Rectal smooth muscle tissue (tissue), 1 donor: ENCODE measurements at regions not wholly inside any gene's neighbourhood (a gene's known extent, or its start where the extent isn't known, plus 50 kb on each side); places are given as distances from the start of the nearest gene placed in this dataset.

ENCODE experiments used
- H3K27ac ChIP-seq: one replicate; pipeline ENCODE4 v1.7.0; 2013; ENCODE audit warnings: low read depth, low read length, inconsistent platforms
- H3K27me3 ChIP-seq: one replicate; pipeline ENCODE4 v1.7.0; 2013; ENCODE audit warnings: low read length; ENCODE audit not compliant: control insufficient read depth, insufficient read depth
- H3K36me3 ChIP-seq: one replicate; pipeline ENCODE4 v1.7.0; 2013; ENCODE audit warnings: low read length; ENCODE audit not compliant: control insufficient read depth, insufficient read depth
- H3K4me1 ChIP-seq: one replicate; pipeline ENCODE4 v1.7.0; 2013; ENCODE audit warnings: low read length; ENCODE audit not compliant: control insufficient read depth, insufficient read depth
- H3K4me3 ChIP-seq: one replicate; pipeline ENCODE4 v1.7.0; 2013; ENCODE audit warnings: low read length
- H3K9ac ChIP-seq: one replicate; pipeline ENCODE4 v1.7.0; 2013; ENCODE audit warnings: low read length

DNA sequence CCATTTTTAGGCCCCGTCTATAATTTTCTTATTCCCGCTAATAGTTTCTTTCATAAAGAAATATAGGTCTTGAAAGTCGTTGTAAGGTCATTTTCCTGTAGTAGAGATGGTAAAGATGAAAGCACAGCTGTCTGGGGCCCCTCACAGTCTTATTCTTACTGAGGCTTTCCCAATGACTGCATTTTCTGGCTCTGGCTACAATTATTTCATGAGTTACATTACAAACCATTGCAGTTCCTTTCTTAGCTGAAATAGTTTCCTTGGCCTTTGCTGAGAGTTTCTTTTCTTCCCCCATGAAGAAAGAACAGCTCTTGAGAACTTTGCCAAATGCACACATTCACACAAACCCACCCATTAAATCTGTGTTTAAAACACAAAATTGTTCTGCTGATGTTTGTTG is 113.0 kb downstream of the DYRK2 start:
- Histone ChIP-seq H3K36me3 (no peaks in the 10 kb centered on the region), H3K4me3 (no peak overlapping the region), H3K4me1 (no peaks in the 10 kb centered on the region), H3K27ac (no peak overlapping the region), H3K27me3 (no peaks in the 10 kb centered on the region), H3K9ac (no peak overlapping the region)

DNA sequence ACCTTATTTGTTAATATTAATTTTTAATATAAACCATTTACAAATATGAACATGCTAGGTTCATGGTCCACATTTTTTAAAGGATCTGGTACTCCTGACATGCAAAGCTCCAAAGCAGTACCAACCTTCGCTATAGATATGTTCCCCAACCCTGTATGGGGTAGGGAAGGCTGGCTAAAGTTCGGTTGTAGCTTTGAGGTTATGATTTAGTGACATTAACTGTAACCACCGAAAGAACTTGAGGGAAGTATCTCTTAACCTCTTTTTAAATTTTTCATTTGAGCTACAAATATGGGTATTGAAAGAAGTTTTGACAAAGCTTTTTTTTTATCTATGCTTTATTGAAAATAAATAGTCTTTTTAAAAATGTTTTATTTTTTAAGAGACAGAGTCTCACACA is 115.5 kb downstream of the DYRK2 start:
- H3K27ac ChIP-seq = no peak overlapping the region
- no peaks in the 10 kb centered on the region for H3K4me1 ChIP-seq
- H3K27me3 ChIP-seq = no peaks in the 10 kb centered on the region
- no peak overlapping the region for H3K4me3 ChIP-seq
- H3K9ac ChIP-seq = no peak overlapping the region
- no peaks in the 10 kb centered on the region for H3K36me3 ChIP-seq

DNA sequence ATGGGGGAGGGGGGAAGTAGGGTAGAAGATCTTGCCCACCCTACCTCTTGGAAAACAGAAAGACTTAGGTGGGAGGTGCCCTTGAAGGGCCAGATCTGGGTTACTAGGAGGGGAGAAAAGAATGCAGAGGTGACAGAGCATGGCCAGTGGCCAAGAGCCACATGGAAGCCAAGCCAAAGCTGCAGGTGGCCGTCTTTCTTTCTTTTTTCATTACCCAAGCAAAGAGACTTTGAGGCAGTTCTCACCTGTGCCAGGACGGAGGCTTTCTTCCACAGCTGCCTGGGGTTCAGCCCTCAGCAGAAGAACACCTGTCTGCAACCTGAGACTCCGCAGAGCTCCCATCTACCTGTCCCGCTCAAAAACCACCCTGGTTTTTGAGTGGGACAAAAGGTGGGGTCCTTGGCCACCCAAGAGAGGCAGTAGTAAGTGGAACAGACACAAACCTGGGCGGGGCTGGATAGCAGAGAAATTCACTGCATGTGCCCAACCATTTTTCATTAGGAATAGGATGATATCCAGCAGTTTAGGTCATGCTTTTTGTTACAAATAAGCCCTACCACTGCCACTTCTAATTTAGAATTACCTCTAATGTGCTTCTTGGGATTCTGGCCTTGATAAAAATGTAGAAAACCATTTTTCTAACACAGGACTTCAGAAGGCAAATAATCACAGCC is 116.5 kb downstream of the DYRK2 start:
- Histone ChIP-seq H3K9ac (no peak overlapping the region), H3K4me3 (no peak overlapping the region), H3K36me3 (no peaks in the 10 kb centered on the region), H3K27ac (no peak overlapping the region), H3K27me3 (no peaks in the 10 kb centered on the region), H3K4me1 (no peaks in the 10 kb centered on the region)

DNA sequence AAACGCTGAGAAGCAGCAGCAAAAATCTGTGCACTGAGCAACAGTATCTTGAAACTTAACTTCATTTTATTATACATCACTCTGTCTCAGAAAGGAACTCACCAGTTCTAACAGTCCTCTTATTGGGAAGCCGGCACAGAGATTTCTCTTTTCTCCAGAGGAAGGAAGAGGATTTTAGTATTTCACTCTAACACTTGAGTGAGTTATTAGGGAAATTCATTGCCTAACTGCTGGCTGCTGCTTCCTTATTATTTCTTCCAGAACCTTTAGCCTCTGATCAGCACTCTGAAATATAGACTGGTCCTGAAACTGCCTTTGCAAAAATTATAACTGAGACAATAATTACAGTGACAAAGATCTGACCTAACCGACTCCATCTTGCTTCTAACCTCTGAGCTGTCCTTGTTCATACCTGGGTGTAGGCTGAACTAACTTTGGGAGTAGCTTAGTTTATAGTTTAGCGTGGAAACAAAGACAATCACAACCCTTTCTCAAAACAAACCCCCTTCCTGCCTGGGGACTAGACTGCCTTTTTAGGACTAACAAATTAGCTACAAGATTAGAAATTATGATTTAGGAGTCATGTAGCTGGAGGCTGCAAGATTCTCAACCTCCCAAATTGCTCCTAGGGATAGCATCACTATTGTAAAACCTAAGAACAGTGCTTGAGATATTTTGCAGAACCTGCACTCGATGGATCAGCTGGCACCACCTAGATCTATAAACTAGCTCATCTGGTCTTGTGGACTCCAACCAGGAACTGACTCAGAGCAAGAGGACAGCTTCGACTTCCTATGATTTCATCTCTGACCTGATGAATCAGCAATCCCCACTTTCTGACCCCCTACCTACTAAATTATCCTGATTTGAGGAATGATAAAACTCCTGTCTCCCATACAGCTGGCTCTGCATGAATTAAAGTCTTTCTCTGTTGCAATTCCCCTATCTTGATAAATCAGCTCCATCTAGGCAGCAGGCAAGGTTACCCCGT is 117.5 kb downstream of the DYRK2 start:
- Histone ChIP-seq H3K4me3 (no peak overlapping the region), H3K36me3 (no peaks in the 10 kb centered on the region), H3K27ac (no peak overlapping the region), H3K4me1 (no peaks in the 10 kb centered on the region), H3K27me3 (no peaks in the 10 kb centered on the region), H3K9ac (no peak overlapping the region)

DNA sequence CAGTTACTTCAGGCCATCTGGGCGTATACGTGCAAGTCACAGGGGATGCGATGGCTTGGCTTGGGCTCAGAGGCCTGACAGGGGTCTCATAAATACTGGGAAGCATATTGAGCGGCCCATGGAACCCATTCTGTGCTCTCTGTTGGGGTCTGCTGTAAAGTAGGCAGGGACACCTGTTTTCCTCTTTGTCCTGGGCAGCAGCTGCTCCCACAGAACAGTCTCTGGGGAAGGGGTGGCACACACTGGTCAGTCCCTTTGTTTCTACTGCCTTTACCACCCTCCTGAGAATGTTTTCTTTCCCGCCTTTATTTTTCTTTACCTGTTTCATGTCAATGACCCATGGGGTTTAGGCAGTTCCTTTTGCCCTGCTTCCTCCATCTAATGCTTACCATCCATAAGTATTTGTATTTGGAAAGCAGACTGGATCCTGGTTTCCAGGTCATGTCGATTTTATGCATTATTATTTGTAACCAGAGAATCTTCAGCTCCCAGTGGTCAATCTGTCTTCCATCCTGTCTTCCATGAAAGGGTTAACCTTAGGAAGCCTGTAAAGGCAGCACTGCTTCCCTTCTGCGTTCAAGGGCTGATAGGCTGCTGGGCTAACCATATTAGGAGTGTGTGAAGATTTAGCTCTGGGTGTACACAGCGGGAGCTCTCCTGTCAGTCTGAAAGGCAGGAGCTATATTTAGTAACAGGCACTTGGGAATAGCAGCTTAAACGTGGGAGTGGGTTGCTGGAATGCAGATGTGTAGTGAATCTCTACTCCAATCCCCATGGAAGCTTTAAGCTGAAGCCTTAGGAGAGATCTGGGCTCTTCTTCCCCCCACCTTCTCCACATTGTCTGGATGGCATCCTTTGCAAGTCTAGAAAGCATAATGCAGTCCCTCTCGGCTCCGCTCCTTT is 124.0 kb downstream of the DYRK2 start:
- Histone ChIP-seq H3K27ac (peak overlapping the region; percentile 67), H3K4me3 (no peak overlapping the region), H3K4me1 (peaks cover 12% of the 10 kb centered on the region), H3K36me3 (no peaks in the 10 kb centered on the region), H3K9ac (no peak overlapping the region), H3K27me3 (no peaks in the 10 kb centered on the region)

DNA sequence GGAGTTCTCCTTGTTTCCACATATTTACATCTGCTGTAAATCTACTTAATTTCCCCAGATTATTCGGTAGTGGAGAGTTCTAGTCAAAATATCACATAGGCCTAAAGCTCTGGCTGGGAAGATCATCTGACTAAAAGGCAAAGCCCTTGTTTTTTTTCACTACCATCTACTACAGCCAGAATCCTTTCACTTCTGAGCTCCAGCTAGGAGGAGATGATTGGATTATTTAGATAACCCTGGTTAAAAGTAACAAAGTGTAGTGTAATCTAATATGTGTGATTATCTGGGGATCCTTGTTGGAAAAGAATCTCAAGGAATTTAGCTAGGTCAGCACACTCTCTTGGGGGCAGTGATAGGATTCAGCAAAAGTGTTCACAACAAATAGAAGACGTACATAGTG is 125.4 kb downstream of the DYRK2 start:
- Histone ChIP-seq H3K27ac (peak overlapping the region; percentile 3), H3K27me3 (no peaks in the 10 kb centered on the region), H3K9ac (no peak overlapping the region), H3K4me3 (no peak overlapping the region), H3K4me1 (peaks cover 12% of the 10 kb centered on the region), H3K36me3 (no peaks in the 10 kb centered on the region)

DNA sequence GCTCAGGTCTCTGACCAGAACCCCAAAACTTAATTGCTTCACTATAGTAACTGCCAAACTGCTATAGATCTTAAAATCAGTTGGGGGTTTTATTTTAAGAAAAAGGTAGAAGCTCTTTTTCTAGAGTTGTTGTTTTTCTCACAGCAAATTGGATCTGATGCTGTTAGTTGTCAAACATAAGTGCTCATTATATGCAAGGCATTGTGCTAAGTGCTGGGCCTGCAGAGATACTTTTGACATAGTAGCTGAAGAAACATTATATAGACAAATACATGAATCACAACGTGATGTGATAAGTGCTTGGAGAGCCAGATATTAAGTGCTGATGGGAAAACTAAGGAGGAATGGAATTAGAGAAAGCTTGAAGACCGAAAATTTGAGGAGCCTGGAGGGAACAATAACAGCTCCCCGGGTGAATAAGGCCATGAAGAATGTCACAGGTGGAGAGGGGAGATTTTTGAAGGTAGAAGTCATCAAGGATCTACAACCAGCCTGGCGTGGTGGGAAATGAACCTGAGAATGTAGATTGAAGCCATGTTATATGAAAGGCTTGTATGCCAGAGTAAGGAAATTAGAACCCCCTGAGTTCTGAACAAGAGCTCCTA is 126.5 kb downstream of the DYRK2 start:
- peaks cover 12% of the 10 kb centered on the region for H3K4me1 ChIP-seq
- H3K36me3 ChIP-seq = no peaks in the 10 kb centered on the region
- no peak overlapping the region for H3K9ac ChIP-seq
- H3K27me3 ChIP-seq = no peaks in the 10 kb centered on the region
- H3K27ac ChIP-seq = no peak overlapping the region
- no peak overlapping the region for H3K4me3 ChIP-seq

DNA sequence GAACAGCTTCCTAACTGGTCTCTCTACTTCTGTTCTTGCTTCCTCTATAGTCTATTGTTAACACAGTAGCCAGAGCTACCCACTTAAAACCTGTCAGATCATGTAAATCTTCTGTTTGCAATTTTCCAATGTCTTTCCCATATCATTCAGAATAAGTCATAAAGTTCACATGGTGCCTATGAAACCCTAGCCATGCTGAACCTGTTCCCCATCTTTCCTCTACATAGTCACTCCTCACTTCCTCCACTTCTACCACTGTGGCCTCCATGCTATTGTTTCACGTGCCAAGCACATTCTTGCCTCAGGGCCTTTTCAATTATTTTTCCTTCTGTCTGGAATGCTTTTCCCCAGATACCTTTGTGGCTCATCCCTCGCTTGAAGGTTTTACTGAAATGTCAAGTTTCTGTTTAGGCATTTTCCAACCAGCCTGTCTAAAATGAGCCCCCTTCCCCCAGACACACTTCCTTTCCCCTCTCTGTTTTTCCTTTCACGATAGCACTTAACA is 132.1 kb downstream of the DYRK2 start:
- no peak overlapping the region for H3K4me3 ChIP-seq
- H3K27ac ChIP-seq = no peak overlapping the region
- H3K9ac ChIP-seq = no peak overlapping the region
- no peaks in the 10 kb centered on the region for H3K36me3 ChIP-seq
- H3K4me1 ChIP-seq = no peaks in the 10 kb centered on the region
- H3K27me3 ChIP-seq = no peaks in the 10 kb centered on the region

DNA sequence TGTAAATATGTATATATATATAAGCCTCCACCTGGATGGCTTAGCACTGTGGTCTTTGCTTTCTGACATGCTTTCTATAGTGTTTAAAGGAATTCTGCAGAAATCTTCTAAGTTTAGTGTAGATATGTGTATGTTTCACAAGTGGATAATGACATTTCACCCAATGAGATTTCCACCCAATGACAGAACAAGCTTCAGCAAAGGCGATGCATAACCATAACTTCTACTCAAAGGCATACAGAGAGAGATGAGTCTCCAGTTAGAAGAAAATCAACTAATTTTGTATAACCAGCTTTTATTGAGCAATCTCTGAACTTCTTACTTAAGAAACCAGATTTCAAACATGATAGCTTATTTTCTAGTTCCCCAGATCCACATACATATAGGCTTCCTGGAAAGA is 134.0 kb downstream of the DYRK2 start:
- Histone ChIP-seq H3K4me1 (no peaks in the 10 kb centered on the region), H3K4me3 (no peak overlapping the region), H3K9ac (no peak overlapping the region), H3K27ac (no peak overlapping the region), H3K36me3 (no peaks in the 10 kb centered on the region), H3K27me3 (no peaks in the 10 kb centered on the region)

DNA sequence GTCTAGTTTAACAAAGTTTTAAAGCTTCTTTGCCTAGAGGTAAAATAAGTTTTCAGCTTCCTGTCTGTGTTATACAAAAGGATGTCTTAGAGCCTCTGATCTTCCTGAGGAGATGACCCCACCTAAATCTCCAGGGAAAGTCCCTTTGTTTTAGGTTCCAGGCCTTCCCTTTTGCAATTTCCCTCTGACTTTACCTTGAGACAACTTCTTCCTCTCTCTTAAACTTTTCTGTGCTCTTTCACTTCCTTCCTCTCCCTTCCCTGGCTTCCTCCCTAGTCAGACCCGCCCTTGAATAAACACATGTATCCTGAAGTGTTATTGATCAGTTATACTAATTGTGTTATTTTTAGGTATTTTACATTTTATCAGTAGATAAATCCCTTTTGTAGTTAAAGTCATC is 134.8 kb downstream of the DYRK2 start:
- Histone ChIP-seq H3K9ac (no peak overlapping the region), H3K4me1 (no peaks in the 10 kb centered on the region), H3K4me3 (no peak overlapping the region), H3K27ac (no peak overlapping the region), H3K27me3 (no peaks in the 10 kb centered on the region), H3K36me3 (no peaks in the 10 kb centered on the region)

DNA sequence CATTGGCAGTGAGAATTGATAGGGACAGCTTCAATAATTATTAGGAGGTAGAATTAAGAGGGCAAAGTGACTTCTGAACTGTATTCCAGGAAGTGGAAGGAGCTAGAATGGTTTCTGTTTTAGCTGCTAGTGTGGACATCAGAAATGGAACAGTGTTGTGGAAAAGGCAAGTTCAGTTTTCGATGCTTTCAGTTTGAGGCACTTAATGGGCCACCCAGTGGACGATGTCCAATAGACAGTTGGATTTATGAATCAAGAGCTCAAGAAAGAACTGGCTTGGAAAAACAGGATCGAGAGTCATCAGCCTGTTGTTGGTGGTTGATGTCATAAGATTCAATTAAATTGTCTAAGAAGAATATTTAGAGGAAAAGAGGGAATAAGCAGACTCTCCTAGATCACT is 136.3 kb downstream of the DYRK2 start:
- no peaks in the 10 kb centered on the region for H3K27me3 ChIP-seq
- H3K36me3 ChIP-seq = no peaks in the 10 kb centered on the region
- H3K4me1 ChIP-seq = no peaks in the 10 kb centered on the region
- H3K4me3 ChIP-seq = no peak overlapping the region
- no peak overlapping the region for H3K27ac ChIP-seq
- H3K9ac ChIP-seq = no peak overlapping the region

DNA sequence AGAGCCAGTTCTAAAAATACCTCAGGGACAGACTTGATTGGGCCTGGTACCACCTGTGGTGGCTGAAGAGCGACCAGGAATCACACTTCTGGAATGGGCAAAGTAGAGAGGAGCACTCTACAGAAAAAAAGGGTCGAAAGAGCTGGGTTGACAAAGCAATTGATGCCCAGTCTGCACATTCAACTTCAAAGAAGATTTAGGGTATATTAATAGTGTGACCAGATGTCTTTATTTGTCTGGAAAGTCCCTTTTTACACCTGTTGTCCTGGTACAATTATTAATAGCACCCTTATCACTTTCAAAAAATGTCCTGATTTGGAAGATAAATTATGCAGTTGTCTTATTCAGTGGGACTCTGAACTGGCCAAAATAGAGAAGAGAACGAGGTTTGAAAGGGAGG is 137.5 kb downstream of the DYRK2 start:
- H3K27ac ChIP-seq = no peak overlapping the region

More for the DNA sequence above, 137.5 kb downstream of the DYRK2 start:
- Histone ChIP-seq H3K9ac (no peak overlapping the region), H3K36me3 (no peaks in the 10 kb centered on the region), H3K4me3 (no peak overlapping the region), H3K27me3 (no peaks in the 10 kb centered on the region), H3K4me1 (no peaks in the 10 kb centered on the region)
